Stimulated activated naive CD8-positive, alpha-beta T cell treated with anti-CD3 and anti-CD28 coated beads, Interleukin-15, Interleukin-2, amounts not matched to agents 100 U/mL and 50 U/mL, for 24 hours (primary cell): ENCODE measurements at regions not wholly inside any gene's neighbourhood (a gene's known extent, or its start where the extent isn't known, plus 50 kb on each side); places are given as distances from the start of the nearest gene placed in this dataset.
"Not testable (repeated sequence)": the region's sequence is repeated elsewhere in the genome, so short reads cannot be mapped to it uniquely, and the experiment has no call there.

Experiments
- ATAC-seq: fragments of 150-1000 bp; cut with Tn5 transposase; one replicate; pipeline ENCODE4 v1.10.0; 2021
- DNase-seq: peaks from one replicate; pipeline ENCODE4 v3.0.0; 2021

DNA sequence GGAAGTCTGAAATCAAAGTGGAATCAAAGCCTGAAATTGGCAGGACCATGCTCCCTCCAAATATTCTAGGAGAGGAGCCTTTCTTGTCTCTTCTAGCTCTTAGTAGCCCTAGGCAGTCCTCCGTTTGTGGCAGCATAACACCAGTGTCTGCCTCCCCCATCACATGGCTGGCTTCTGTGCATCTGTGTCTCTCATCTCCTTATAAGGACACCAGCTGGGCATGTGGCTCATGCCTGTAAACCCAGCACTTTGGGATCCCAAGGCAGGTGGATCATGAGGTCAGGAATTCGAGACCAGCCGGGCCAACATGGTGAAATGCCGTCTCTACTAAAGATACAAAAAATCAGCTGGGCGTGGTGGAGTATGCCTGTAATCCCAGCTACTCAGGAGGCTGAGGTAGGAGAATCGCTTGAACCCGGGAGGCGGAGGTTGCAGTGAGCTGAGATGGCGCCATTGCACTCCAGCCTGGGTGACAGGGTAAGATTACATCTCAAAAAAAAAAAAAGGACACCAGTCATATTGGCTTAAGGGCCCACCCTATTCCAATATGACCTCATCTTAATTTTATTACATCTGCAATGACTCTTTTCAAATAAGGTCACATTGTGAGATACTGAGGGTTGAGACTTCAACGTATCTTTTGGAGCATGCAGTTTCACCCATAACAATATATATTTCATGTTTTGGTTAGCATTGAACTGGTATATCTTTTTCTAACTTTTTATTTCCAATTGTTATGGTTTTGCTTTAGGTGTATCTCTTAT lies 148.0 kb upstream of the TPM1 start:
- no peak for DNase-seq
- no peak for ATAC-seq

GRCh38 chr15:62895139-62895866 lies 147.2 kb upstream of the TPM1 start:
- ATAC-seq (no peak), DNase-seq (no peak)

DNA sequence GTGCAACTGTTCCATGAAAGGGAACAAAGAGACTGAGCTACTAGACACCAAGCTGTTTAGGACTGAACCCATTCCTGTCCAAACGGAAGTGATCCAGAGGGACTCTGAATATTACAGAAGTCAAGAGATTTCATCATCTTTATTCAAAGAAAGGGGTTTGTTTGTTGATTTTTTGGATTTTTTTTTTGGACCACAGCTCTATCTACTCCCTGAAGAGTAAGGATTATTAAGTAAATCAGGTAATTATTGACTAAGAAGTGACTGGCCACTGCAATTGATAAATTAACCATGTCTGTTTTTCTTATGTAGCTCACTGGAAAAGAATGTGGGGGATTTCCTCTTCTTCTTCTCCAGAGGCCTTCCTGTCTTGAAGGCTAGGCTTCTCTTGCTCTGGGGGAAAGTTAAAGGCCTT lies 146.6 kb upstream of the TPM1 start:
- DNase-seq: no peak
- no peak for ATAC-seq

- no peak for ATAC-seq
- DNase-seq: no peak
Observed at GRCh38 chr15:62896380-62896866, 146.1 kb upstream of the TPM1 start.

DNA sequence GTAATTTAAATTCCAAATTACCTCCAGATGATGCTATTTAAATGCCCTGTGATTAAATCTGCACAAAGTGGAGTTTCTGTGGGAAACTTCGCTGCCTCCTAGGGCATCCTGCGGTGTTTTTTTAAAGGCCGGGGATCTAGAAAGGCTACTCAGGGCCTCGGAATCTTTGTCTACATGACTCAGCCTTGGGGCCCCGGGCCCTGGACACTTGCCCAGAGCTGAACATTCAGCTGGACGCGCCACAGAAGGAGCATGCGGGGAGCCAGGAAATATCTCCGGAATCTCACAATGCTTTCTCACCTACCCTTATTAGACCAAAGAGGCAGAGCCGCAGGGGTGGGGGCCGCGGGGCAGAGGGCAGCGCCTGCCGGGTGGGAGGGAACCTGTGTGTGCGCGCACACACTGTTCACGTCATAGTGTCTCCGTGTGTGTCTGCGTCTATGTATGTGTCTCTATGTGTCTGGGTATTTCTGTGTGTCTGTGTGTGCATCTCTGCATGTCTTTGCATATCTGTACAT lies 145.5 kb upstream of the TPM1 start:
- ATAC-seq (no peak), DNase-seq (no peak)

DNA sequence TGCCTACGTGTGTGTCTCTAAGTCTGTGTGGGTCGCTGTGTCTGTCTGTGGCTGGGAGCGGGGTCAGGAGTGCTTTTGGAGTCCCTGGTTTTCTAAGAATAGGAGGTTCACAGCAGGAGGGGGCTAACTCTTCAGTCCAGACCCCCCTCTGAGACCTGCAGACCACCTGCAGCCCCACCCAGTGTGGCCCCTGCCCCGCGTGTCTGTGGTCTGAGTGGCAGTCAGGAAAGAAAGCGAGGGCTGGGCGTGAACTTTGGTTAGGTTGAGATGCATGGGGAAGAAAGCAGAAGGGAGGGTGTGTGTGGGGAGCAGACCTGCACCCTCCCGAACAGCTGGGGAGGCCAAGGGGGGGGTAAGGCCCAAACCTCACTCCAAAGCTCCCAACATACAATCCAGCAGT lies 144.9 kb upstream of the TPM1 start:
- no peak for ATAC-seq
- DNase-seq: no peak

DNA sequence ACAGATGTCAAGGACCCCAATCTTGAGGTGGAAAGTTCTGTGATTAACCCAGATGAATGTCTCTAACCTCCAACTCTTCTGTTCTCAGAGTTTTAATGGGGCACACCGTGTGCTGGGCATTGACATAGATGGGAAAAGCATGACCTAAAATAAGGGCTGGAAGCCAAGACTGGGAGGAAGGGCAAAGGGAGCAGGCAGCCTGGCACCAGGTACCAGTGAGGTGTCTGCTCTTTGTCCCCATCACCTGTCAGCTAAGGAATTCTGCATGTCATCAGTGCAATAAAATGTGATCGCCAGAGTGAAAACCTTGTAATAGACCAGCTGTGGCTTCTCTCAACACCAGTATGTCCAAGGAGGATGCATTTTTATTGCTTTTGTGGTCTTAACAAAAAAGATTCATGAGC lies 143.5 kb upstream of the TPM1 start:
- DNase-seq (no peak), ATAC-seq (no peak)

- ATAC-seq (no peak), DNase-seq (no peak)
Observed at GRCh38 chr15:62900071-62900802, 142.3 kb upstream of the TPM1 start.

- ATAC-seq: no peak
Observed at GRCh38 chr15:62901087-62901486, 141.5 kb upstream of the TPM1 start.

DNA sequence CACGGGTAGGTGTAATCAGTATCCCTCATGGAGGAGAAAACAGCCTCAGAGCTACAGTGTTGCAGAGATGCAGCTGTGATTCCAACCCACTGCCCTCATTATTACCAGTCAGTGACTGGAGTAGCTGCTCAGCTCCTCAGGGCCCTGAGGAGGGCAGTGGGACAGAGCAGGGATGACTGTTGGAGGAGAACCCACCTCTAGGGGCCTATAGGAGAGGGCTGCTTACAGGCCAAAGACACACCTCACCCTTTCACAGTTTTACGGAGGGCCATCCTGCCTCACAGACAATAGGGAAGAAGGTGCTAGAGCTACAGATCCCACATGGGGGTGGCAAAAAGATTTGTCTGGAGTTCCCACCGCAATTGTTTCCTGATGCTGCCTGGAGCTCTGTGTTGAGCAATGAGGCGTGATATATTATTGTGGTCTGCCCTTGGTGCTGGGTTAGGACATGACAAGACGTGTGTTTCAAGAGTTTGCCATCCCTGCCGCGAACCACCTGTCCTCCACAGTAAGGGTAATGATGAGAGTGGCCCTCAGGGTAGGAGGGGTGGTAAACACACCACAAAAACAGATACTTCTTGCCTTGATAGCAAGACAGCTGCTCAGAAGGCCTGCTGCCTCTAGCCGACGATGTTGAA lies 140.5 kb upstream of the TPM1 start:
- DNase-seq (no peak), ATAC-seq (no peak)

More at GRCh38 chr15:62901087-62901486, 141.5 kb upstream of the TPM1 start:
- no peak for DNase-seq

DNA sequence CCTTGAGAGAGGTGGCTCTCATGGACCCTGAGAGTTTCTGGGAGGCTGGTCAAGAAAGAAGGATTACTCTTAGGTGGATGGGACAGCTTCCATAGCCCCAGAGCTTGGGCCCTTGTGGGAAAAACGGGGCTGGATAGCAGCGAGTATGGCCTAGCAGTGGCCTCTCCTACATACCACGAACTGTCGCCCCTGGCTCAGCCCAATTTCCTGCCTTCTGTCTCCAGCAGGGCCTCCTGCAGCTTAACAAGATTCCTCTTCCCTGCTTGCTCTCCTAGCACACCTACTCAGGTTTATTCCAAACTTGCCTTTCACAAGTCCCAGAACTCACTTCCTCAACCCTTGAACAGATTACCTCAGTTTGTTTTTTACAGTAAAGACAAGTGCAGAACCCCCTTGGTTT lies 139.7 kb upstream of the TPM1 start:
- DNase-seq (no peak), ATAC-seq (no peak)

GRCh38 chr15:62903437-62903836 lies 139.1 kb upstream of the TPM1 start:
- ATAC-seq: no peak
- DNase-seq: no peak

DNA sequence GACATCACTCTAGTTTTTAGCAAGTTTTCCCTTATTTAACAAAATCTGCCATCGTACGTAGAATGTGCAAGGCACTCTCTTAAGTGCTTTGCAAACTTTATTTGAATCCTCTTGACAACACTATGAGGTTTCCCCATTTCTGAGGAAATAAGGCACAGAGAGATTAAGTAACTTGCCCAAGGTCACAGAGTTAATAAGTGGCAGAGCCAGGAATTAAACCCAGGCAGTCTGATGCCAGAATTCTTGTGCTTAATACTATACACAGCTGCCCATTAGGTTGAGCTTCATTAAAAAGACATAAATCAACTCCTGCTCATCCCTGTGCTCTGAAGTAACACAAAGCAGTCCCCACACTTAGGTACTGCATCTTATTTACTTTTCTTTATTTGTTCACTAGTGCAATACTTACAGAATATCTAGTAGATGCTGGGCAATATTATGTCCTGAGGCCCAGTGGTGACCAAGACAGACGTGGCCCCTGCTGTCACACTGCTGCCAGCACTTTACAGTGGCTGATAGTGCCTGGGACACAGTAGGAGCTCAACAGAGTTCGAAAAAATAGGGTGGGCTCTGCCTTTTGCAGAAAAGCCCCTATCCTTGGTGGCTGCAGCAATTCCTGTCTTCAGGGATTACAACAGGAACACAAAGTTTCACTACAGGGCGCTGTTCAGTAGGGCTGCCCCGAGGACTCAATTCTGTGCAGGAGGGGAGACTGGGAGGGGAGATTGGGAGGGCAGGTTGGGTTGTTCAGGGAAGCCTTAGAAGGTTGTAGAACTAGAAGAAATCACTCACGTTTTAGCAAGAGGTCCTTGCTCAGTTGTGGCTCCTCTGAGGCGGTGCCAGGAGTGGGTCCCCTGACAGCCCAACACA lies 138.3 kb upstream of the TPM1 start:
- ATAC-seq (no peak), DNase-seq (no peak)

DNA sequence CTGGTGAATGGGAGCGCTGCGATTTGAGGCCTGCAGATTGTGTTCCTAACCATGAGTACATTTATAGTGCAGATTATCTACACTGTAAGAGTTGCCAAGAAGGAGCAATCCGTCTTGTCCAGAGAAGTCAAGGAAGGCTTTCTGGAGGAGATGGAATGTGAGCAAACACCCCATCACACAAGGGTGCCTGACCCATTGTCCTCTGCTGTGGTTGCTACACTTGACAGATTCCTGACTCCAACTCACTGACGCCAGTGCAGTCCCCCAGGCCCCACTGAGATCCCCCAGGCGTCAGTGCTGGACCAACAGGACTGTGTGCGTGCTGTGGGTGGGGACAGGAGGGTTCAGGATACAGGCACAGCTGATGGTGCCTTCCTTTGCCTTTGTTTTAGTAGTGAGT lies 135.9 kb upstream of the TPM1 start:
- DNase-seq: no peak
- ATAC-seq: no peak

DNA sequence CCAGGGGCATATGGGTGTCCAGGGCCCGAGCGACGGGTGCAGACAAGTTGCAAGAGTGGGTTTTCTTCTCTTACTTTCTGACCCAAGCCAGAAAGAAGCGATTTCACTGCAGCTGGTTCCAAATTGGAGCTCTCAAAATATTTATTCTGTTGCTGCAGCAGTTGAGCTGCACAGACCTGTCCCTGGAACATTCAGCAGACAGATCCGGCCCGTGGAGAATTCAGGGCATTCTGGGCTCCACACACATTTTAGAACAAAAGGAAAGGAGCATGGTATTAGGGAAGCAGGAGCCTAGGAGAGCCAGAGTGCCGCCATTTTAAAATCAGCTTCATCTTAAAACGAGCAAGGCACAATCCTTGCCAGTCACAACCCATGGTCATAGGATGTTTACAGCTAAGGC lies 135.3 kb upstream of the TPM1 start:
- DNase-seq: no peak
- ATAC-seq: no peak

GRCh38 chr15:62908341-62908740 lies 134.2 kb upstream of the TPM1 start:
- not testable (repeated sequence) for ATAC-seq, DNase-seq

GRCh38 chr15:62909257-62909656 lies 133.3 kb upstream of the TPM1 start:
- ATAC-seq (no peak), DNase-seq (no peak)

GRCh38 chr15:62912282-62912681 lies 130.3 kb upstream of the TPM1 start:
- ATAC-seq (no peak), DNase-seq (no peak)

GRCh38 chr15:62912808-62913207 lies 129.7 kb upstream of the TPM1 start:
- DNase-seq (no peak), ATAC-seq (no peak)

DNA sequence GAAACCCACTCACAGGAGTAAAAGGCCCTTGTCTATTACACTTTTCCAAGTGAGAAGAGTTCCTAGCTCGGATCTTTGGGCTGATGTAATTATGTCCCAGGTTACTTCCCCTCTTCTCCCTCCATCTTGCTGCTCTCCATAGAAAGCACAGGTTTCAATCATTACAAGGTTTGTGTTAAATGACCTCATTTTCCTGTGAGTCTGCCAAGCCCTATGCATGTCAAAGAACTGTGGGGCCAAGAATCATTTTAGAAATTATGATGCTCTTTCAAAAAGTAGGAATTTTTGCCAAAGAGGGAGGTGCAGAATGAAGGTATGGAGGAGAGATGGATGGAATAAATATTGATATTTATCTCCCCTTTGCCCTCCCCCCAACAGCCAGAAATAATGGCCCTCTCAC lies 129.3 kb upstream of the TPM1 start:
- no peak for DNase-seq

DNA sequence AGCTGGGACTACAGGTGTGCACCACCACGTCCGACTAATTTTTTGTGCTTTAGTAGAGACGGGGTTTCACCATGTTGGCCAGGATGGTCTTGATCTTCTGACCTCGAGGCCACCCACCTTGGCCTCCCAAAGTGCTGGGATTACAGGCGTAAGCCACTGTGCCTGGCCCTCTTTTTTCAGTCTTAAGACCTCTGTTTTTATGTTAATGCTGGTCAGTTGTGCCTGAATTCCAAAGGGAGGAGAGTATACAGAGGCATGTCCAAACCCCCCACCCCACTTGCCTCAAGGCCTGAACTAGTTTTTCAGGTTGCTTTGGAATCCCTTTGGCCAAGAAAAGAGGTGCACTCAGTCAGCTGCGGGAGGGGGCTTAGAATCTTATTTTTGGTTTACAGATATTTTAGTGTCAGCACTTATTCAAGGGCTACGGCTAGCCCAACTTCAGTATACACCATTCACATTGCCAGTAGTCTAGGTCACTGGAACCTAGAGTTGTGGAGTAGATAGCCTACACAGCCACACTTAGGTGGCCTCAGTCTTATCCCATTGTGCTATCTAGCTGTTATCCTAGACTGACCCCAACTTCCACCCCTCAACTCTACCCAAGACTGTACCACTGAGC lies 128.0 kb upstream of the TPM1 start:
- no peak for DNase-seq
- no peak for ATAC-seq

More for the DNA sequence above, 129.3 kb upstream of the TPM1 start:
- no peak for ATAC-seq
